ENCODE measurements at regions not wholly inside any gene's neighbourhood (a gene's known extent, or its start where the extent isn't known, plus 50 kb on each side); places are given as distances from the start of the nearest gene placed in this dataset.
A peak's percentile ranks its signal among the peaks of the same experiment; 100 is the strongest.

GRCh38 chr6:14187406-14187805 is 69.8 kb downstream of the CD83 start:
- no peak for DNase-seq (ENCODE audit: low read depth)

GRCh38 chr6:14189074-14189473 is 71.5 kb downstream of the CD83 start:
- DNase-seq (ENCODE audit: low read depth): no peak

GRCh38 chr6:14190191-14190928 is 72.8 kb downstream of the CD83 start:
- DNase-seq (ENCODE audit: low read depth): no peak

- no peak for DNase-seq (ENCODE audit: low read depth)
Observed at GRCh38 chr6:14190929-14191224, 73.3 kb downstream of the CD83 start.

GRCh38 chr6:14191761-14192160 is 74.2 kb downstream of the CD83 start:
- DNase-seq (ENCODE audit: low read depth): no peak

- no peak for DNase-seq (ENCODE audit: low read depth)
Observed at GRCh38 chr6:14192216-14192788, 74.7 kb downstream of the CD83 start.

GRCh38 chr6:14193524-14193923 is 76.0 kb downstream of the CD83 start:
- DNase-seq (ENCODE audit: low read depth): no peak

GRCh38 chr6:14194483-14194882 is 76.9 kb downstream of the CD83 start:
- no peak for DNase-seq (ENCODE audit: low read depth)

- no peak for DNase-seq (ENCODE audit: low read depth)
Observed at GRCh38 chr6:14194976-14195375, 77.4 kb downstream of the CD83 start.

GRCh38 chr6:14196026-14196425 is 78.5 kb downstream of the CD83 start:
- DNase-seq (ENCODE audit: low read depth): no peak

GRCh38 chr6:14197118-14197517 is 79.5 kb downstream of the CD83 start:
- no peak for DNase-seq (ENCODE audit: low read depth)

GRCh38 chr6:14200047-14200446 is 82.5 kb downstream of the CD83 start:
- DNase-seq (ENCODE audit: low read depth): no peak

GRCh38 chr6:14202947-14203346 is 85.4 kb downstream of the CD83 start:
- no peak for DNase-seq (ENCODE audit: low read depth)

- DNase-seq (ENCODE audit: low read depth): no peak
Observed at GRCh38 chr6:14206391-14206790, 88.8 kb downstream of the CD83 start.

- DNase-seq (ENCODE audit: low read depth): peak; percentile 26
Observed at GRCh38 chr6:14207448-14207847, 89.9 kb downstream of the CD83 start.

GRCh38 chr6:14209000-14209399 is 91.4 kb downstream of the CD83 start:
- no peak for DNase-seq (ENCODE audit: low read depth)

- DNase-seq (ENCODE audit: low read depth): no peak
Observed at GRCh38 chr6:14210077-14210476, 92.5 kb downstream of the CD83 start.

GRCh38 chr6:14210663-14211561 is 93.3 kb downstream of the CD83 start:
- DNase-seq (ENCODE audit: low read depth): peak; percentile 90

- peak; percentile 51 for DNase-seq (ENCODE audit: low read depth)
Observed at GRCh38 chr6:14211562-14211942, 94.0 kb downstream of the CD83 start.

- DNase-seq (ENCODE audit: low read depth): no peak
Observed at GRCh38 chr6:14212020-14212419, 94.4 kb downstream of the CD83 start.

GRCh38 chr6:14212632-14213031 is 95.1 kb downstream of the CD83 start:
- DNase-seq (ENCODE audit: low read depth): no peak

GRCh38 chr6:14216946-14217684 is 99.5 kb downstream of the CD83 start:
- DNase-seq (ENCODE audit: low read depth): no peak

Data from myocyte (in vitro differentiated cells).